Thyroid gland (tissue), 4 donors: ENCODE measurements at regions not wholly inside any gene's neighbourhood (a gene's known extent, or its start where the extent isn't known, plus 50 kb on each side); places are given as distances from the start of the nearest gene placed in this dataset.

Source experiments
- DNase-seq, 2 donors: peaks; one replicate each; pipeline ENCODE4 v3.0.0-alpha.2; 2019
- H3K27ac ChIP-seq, 3 donors: fragments of 200-600 bp; sonication (generic); 1 replicate in 2 of 3; 2 replicates in 1 of 3; pipeline ENCODE4 v1.5.1; 2016 to 2019; ENCODE audit warnings: mild to moderate bottlenecking in 1 of 3, moderate library complexity in 1 of 3
- H3K27me3 ChIP-seq: fragments of 200-600 bp; sonication (generic); one replicate; pipeline ENCODE4 v1.5.1; 2019
- H3K36me3 ChIP-seq, 2 donors: fragments of 200-600 bp; sonication (generic); one replicate each; pipeline ENCODE4 v1.5.1; 2016 to 2019
- H3K4me1 ChIP-seq, 2 donors: fragments of 200-600 bp; sonication (generic); one replicate each; pipeline ENCODE4 v1.5.1; 2017 to 2019
- H3K4me3 ChIP-seq, 3 donors: fragments of 200-600 bp; sonication (generic); replicated peaks in 1 of 3; 1 replicate in 2 of 3; 2 replicates in 1 of 3; pipeline ENCODE4 v1.5.1; 2016; ENCODE audit warnings: mild to moderate bottlenecking in 1 of 3
- H3K9me3 ChIP-seq: fragments of 200-600 bp; sonication (generic); one replicate; pipeline ENCODE4 v1.5.1; 2017
- POLR2A ChIP-seq, 2 donors: fragments of 450-650 bp; IDR thresholded peaks; one replicate each; pipeline ENCODE4 v1.6.1; 2017; ENCODE audit warnings: antibody characterized with exemption in 2 of 2, mild to moderate bottlenecking in 2 of 2, moderate library complexity in 1 of 2
- WGBS, 2 donors: methylation state at CpG; one replicate each; pipeline ENCODE4 v1.1.5; 2017; 5-methylcytosine and 5-hydroxymethylcytosine counted together
- intact Hi-C: fragments of 100-400 bp; cut with DNase I; formaldehyde crosslinking; loops from one replicate; pipeline ENCODE4 v1.15.1; 2023
- TF ChIP-seq, protein P1 (sequence below), 6 experiments: fragments of 200-600 bp in 3 of 6; fragments of 450-650 bp in 3 of 6; sonication (generic) in 3 of 6; IDR thresholded peaks; one replicate each; pipeline ENCODE4 v1.5.1; 2016 to 2019; ENCODE audit warnings: antibody characterized with exemption in 6 of 6, mild to moderate bottlenecking in 2 of 6, inconsistent platforms in 1 of 6, moderate library complexity in 1 of 6

DNA sequence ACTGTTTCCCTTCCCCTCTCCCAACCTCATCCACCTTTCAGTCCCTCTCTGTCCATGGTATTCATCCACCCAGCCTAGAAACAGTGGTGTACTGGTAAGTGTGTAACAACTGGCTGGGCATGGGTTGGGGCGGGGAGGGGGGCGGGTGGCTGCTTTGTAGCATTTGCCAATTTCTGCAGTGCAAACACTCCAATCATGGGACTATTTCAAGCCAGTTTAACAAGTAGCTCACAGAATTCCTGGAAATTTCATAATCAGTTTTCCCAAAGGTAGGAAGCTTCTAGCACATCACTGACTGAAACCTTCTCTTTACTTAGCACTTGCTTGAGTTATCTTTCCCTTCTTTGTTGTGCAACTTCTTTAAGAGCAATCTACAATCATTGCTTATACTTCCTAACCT is 100.8 kb upstream of the WASF3 start:
- H3K36me3 ChIP-seq: no peaks in the 10 kb centered on the region
- TF ChIP-seq POLR2A (IDR thresholded peaks at IDR 0.05): no peak
- TF ChIP-seq, protein P1, sequence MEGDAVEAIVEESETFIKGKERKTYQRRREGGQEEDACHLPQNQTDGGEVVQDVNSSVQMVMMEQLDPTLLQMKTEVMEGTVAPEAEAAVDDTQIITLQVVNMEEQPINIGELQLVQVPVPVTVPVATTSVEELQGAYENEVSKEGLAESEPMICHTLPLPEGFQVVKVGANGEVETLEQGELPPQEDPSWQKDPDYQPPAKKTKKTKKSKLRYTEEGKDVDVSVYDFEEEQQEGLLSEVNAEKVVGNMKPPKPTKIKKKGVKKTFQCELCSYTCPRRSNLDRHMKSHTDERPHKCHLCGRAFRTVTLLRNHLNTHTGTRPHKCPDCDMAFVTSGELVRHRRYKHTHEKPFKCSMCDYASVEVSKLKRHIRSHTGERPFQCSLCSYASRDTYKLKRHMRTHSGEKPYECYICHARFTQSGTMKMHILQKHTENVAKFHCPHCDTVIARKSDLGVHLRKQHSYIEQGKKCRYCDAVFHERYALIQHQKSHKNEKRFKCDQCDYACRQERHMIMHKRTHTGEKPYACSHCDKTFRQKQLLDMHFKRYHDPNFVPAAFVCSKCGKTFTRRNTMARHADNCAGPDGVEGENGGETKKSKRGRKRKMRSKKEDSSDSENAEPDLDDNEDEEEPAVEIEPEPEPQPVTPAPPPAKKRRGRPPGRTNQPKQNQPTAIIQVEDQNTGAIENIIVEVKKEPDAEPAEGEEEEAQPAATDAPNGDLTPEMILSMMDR (IDR thresholded peaks at IDR 0.05): no peak
- WGBS, 2 donors: 47 to 66% methylated on average over 2 of the region's 2 CpGs
- H3K27me3 ChIP-seq: no peaks in the 10 kb centered on the region
- H3K4me1 ChIP-seq: no peaks in the 10 kb centered on the region
- H3K27ac ChIP-seq: no peak overlapping the region
- H3K4me3 ChIP-seq: no peak overlapping the region
- no peak for DNase-seq
- no peaks in the 10 kb centered on the region for H3K9me3 ChIP-seq
- intact Hi-C loops: no loop called here

DNA sequence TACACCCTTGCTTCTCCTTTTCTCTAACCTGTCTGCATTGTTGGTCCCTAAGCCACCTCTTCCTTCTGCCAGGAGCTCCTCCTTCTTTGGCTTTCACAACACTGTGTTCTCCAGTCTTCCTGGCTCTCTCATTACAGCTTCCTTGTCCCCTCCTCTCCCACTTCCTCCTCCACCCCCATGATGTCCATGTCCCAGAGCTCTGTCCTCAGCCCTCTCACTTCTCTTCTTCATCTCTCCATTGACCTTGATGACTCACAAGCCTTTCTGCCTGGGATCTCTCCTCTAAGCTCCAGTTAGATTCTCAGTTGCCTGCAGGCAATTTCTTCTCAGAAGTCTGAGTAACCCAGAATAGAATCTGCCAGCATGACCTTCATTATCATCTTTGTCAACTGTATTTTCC is 100.3 kb upstream of the WASF3 start:
- Histone ChIP-seq H3K4me3 (no peak overlapping the region), H3K4me1 (no peaks in the 10 kb centered on the region)

DNA sequence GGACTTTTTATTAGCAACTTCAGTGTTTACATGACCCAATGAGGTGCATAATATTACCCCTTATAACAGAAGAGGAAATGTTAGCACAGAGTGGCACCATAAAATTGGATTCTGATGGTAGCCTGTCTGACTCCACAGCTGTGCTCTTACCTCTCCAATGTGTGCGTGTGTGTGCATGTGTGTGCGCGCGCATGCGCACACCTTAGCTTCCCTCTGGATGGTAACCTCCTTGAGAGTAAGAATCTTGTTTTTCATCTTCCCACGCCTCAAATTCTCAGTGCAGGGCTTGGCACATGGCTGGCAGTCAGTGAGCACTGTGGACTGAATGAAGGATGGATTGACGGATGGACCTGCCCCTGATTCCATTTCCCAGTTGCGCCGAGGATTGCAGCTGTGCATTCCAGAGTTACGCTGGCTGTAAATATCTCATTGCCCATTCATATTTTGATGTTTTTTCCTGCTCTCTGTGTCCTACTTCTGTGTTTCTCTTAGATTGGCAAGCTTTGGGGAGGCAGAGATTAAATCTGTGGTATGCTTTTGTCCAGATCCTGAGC is 99.2 kb upstream of the WASF3 start:
- 91 to 92% methylated on average over 10 of the region's 10 CpGs for WGBS, 2 donors
- no peaks in the 10 kb centered on the region for H3K4me1 ChIP-seq
- H3K9me3 ChIP-seq: no peaks in the 10 kb centered on the region
- TF ChIP-seq, protein P1 (IDR thresholded peaks at IDR 0.05): no peak
- TF ChIP-seq POLR2A (IDR thresholded peaks at IDR 0.05): no peak
- DNase-seq: no peak
- H3K27ac ChIP-seq: no peak overlapping the region
- H3K4me3 ChIP-seq: no peak overlapping the region
- no peaks in the 10 kb centered on the region for H3K36me3 ChIP-seq
- intact Hi-C loops: no loop called here
- H3K27me3 ChIP-seq: no peaks in the 10 kb centered on the region

More for the DNA sequence above, 100.3 kb upstream of the WASF3 start:
- DNase-seq: no peak
- H3K27ac ChIP-seq: no peak overlapping the region
- H3K9me3 ChIP-seq: no peaks in the 10 kb centered on the region
- H3K36me3 ChIP-seq: no peaks in the 10 kb centered on the region
- TF ChIP-seq, protein P1 (IDR thresholded peaks at IDR 0.05): no peak
- H3K27me3 ChIP-seq: no peaks in the 10 kb centered on the region
- intact Hi-C loops: no loop called here

DNA sequence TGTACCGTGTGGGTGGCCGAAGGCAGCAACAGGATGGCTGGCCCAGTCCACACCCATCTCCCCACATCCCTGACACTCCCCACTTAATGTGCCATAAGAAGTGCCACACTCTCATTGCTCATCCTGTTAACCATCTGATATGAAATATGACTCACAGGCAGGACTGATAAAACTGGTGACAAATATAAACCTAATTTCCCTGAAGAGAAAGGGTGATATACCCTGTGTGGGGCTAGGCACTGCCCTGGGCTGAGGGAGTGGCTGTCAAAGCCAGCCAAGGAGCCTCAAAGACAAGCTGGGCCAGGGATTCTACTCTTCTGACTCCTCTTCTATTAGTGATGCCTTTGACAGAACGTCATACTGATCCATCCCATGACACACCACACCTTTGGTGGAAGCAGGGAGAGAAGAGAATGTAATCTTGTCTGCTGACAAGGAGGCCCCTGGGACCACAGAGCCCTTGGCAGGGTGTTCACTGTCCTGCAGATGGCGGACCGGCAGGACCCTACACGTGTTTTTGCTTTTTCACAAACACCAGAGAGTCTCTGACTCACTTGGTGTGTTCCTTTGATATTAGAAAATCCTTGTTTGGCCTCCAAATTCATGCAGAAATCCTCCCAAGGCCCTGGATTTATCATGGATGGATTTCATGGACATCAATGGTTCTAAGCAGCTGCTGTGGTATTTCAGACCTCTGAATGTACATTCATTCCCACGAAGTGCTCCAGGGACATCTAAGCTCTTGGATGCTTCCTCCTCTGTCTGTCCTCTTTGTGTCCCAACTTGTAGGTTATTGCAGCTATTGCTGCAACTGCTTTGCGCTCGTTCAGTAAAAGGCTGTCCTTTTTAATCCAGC is 98.0 kb upstream of the WASF3 start:
- Histone ChIP-seq H3K27ac (no peak overlapping the region), H3K4me1 (no peaks in the 10 kb centered on the region), H3K36me3 (no peaks in the 10 kb centered on the region), H3K9me3 (no peaks in the 10 kb centered on the region), H3K27me3 (no peaks in the 10 kb centered on the region), H3K4me3 (no peak overlapping the region)
- TF ChIP-seq POLR2A (IDR thresholded peaks at IDR 0.05): no peak
- TF ChIP-seq, protein P1 (IDR thresholded peaks at IDR 0.05): no peak
- intact Hi-C loops: no loop called here
- 73 to 76% methylated on average over 9 of the region's 9 CpGs for WGBS, 2 donors
- DNase-seq: no peak

DNA sequence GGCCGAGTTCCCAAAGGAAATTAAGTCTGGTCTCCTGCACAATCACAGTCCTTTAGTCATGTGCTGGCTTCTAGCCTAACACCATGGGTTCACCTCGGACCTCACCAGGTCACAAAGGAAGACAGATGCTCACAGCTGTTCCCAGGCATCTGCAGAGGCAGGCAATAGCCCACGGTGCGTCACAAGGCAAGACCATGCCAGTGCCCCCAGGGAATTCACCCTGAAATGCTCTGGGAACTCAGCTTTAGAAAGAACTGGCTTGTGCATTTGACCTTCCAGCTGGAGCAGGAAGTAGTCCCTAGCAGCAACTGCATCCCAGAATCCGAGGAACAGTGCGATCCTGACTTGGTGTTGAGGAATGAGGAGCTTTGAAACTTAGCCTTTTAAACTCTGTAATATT is 96.8 kb upstream of the WASF3 start:
- Histone ChIP-seq H3K9me3 (no peaks in the 10 kb centered on the region), H3K4me3 (no peak overlapping the region), H3K36me3 (no peaks in the 10 kb centered on the region), H3K27ac (no peak overlapping the region), H3K4me1 (no peaks in the 10 kb centered on the region), H3K27me3 (no peaks in the 10 kb centered on the region)
- TF ChIP-seq, protein P1 (IDR thresholded peaks at IDR 0.05): no peak
- TF ChIP-seq POLR2A (IDR thresholded peaks at IDR 0.05): no peak
- peak in 1 of 2 donors; percentile 14 for DNase-seq
- 58 to 71% methylated on average over 6 of the region's 6 CpGs for WGBS, 2 donors
- intact Hi-C loops: no loop called here
